Cardiac muscle cell (in vitro differentiated cells and primary cell): ENCODE measurements at regions not wholly inside any gene's neighbourhood (a gene's known extent, or its start where the extent isn't known, plus 50 kb on each side); places are given as distances from the start of the nearest gene placed in this dataset.

Experiments used
- DNase-seq, 2 donors: peaks; one replicate each; pipeline versions ENCODE4 v3.0.0 to v3.0.0-alpha.2; 2010 to 2017; ENCODE audit warnings: low read depth in 1 of 2, low spot score in 1 of 2
- H3K27ac ChIP-seq: fragments of 200-600 bp; sonication (generic); 2 replicates; pipeline ENCODE4 v1.5.1; 2016
- H3K27me3 ChIP-seq: fragments of 200-600 bp; sonication (generic); 2 replicates; pipeline ENCODE4 v1.6.0; 2016; ENCODE audit warnings: control low read depth
- H3K36me3 ChIP-seq: fragments of 200-600 bp; sonication (generic); 2 replicates; pipeline ENCODE4 v1.5.1; 2016; ENCODE audit warnings: control low read depth
- H3K4me1 ChIP-seq: fragments of 200-600 bp; sonication (generic); 2 replicates; pipeline ENCODE4 v1.8.1; 2017; ENCODE audit warnings: low read depth, mild to moderate bottlenecking, mixed run types
- H3K4me3 ChIP-seq: fragments of 200-600 bp; sonication (generic); 2 replicates; pipeline ENCODE4 v1.5.1; 2016; ENCODE audit warnings: mild to moderate bottlenecking
- H3K9me3 ChIP-seq: fragments of 200-600 bp; sonication (generic); 2 replicates; pipeline ENCODE4 v1.5.1; 2017; ENCODE audit warnings: low read depth, mild to moderate bottlenecking, control low read depth
- CTCF ChIP-seq: IDR thresholded peaks from 2 replicates; pipeline ENCODE4 v1.5.1; 2012; ENCODE audit warnings: low read depth, mild to moderate bottlenecking, low read length

- Histone ChIP-seq H3K9me3 (no peaks in the 10 kb centered on the region), H3K4me1 (no peaks in the 10 kb centered on the region), H3K27ac (no peak overlapping the region), H3K4me3 (no peak overlapping the region), H3K27me3 (no peaks in the 10 kb centered on the region), H3K36me3 (no peaks in the 10 kb centered on the region)
- TF ChIP-seq CTCF, result no peak
- no peak for DNase-seq
These were observed 182.8 kb downstream of the LMO4 start for GRCh38 chr1:87511449-87511848.

GRCh38 chr1:87512431-87512830 is 183.8 kb downstream of the LMO4 start:
- DNase-seq, result peak in 1 of 2 donors; percentile 10
- TF ChIP-seq CTCF, result no peak
- H3K4me1 ChIP-seq, result no peaks in the 10 kb centered on the region
- no peaks in the 10 kb centered on the region for H3K36me3 ChIP-seq
- H3K27ac ChIP-seq, result no peak overlapping the region
- H3K9me3 ChIP-seq, result no peaks in the 10 kb centered on the region
- H3K4me3 ChIP-seq, result no peak overlapping the region
- no peaks in the 10 kb centered on the region for H3K27me3 ChIP-seq

DNA sequence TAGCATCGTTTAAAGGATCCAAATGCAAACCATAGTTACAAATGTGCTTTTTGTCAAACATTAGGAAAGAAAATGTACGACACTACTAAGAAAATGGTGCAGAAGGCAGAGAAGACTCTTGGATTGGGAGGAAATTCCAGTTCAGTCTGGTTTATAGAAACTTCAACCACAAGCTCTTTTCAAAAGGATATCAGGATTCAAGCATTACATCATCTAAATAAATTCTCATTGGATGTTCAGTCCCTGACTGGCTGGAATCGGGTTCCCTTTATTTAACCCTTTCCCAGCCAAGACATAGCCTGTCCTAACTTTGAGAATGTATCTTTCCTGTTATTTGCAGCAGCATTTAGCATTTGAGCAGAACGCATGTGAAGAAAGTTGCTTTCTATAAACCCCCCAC is 184.6 kb downstream of the LMO4 start:
- no peaks in the 10 kb centered on the region for H3K4me1 ChIP-seq
- DNase-seq, result peak; percentile 16 to 44
- no peak overlapping the region for H3K4me3 ChIP-seq
- no peak for TF ChIP-seq CTCF
- H3K9me3 ChIP-seq, result no peaks in the 10 kb centered on the region
- no peaks in the 10 kb centered on the region for H3K27me3 ChIP-seq
- no peaks in the 10 kb centered on the region for H3K36me3 ChIP-seq
- no peak overlapping the region for H3K27ac ChIP-seq

GRCh38 chr1:87513966-87514660 is 185.4 kb downstream of the LMO4 start:
- no peak for TF ChIP-seq CTCF
- Histone ChIP-seq H3K9me3 (no peaks in the 10 kb centered on the region), H3K4me1 (no peaks in the 10 kb centered on the region), H3K27ac (no peak overlapping the region), H3K36me3 (no peaks in the 10 kb centered on the region), H3K27me3 (no peaks in the 10 kb centered on the region), H3K4me3 (no peak overlapping the region)
- DNase-seq, result peak in 1 of 2 donors; percentile 12

- peak in 1 of 2 donors; percentile 28 for DNase-seq
- Histone ChIP-seq H3K4me1 (no peaks in the 10 kb centered on the region), H3K9me3 (no peaks in the 10 kb centered on the region), H3K27me3 (no peaks in the 10 kb centered on the region), H3K27ac (no peak overlapping the region), H3K4me3 (no peak overlapping the region), H3K36me3 (no peaks in the 10 kb centered on the region)
- TF ChIP-seq CTCF, result no peak
These were observed 187.1 kb downstream of the LMO4 start for GRCh38 chr1:87515781-87516180.
